ENCODE measurements at regions not wholly inside any gene's neighbourhood (a gene's known extent, or its start where the extent isn't known, plus 50 kb on each side); places are given as distances from the start of the nearest gene placed in this dataset.
A peak's percentile ranks its signal among the peaks of the same experiment; 100 is the strongest.
"Not testable (repeated sequence)": the region's sequence is repeated elsewhere in the genome, so short reads cannot be mapped to it uniquely, and the experiment has no call there.

GRCh38 chr21:32940079-32941014, 85.4 kb upstream of the OLIG2 start:
- peak; percentile 67 for DNase-seq (ENCODE audit: low spot score)

- DNase-seq (ENCODE audit: low spot score), result no peak
Measured at GRCh38 chr21:32941263-32941662, 84.5 kb upstream of the OLIG2 start.

GRCh38 chr21:32946654-32947053, 79.1 kb upstream of the OLIG2 start:
- DNase-seq (ENCODE audit: low spot score), result no peak

- DNase-seq (ENCODE audit: low spot score), result no peak
Measured at GRCh38 chr21:32947736-32948135, 78.0 kb upstream of the OLIG2 start.

- DNase-seq (ENCODE audit: low spot score), result no peak
Measured at GRCh38 chr21:32949701-32950100, 76.0 kb upstream of the OLIG2 start.

GRCh38 chr21:32951041-32951440, 74.7 kb upstream of the OLIG2 start:
- no peak for DNase-seq (ENCODE audit: low spot score)

- no peak for DNase-seq (ENCODE audit: low spot score)
Measured at GRCh38 chr21:32954353-32954752, 71.4 kb upstream of the OLIG2 start.

GRCh38 chr21:32955311-32956060, 70.2 kb upstream of the OLIG2 start:
- no peak for DNase-seq (ENCODE audit: low spot score)

GRCh38 chr21:32956061-32956656, 69.6 kb upstream of the OLIG2 start:
- no peak for DNase-seq (ENCODE audit: low spot score)

GRCh38 chr21:32957545-32957944, 68.2 kb upstream of the OLIG2 start:
- no peak for DNase-seq (ENCODE audit: low spot score)

GRCh38 chr21:32958288-32959002, 67.3 kb upstream of the OLIG2 start:
- DNase-seq (ENCODE audit: low spot score), result peak; percentile 39

- no peak for DNase-seq (ENCODE audit: low spot score)
Measured at GRCh38 chr21:32962268-32962667, 63.5 kb upstream of the OLIG2 start.

GRCh38 chr21:32965129-32965680, 60.5 kb upstream of the OLIG2 start:
- no peak for DNase-seq (ENCODE audit: low spot score)

- DNase-seq (ENCODE audit: low spot score), result no peak
Measured at GRCh38 chr21:32966120-32966519, 59.6 kb upstream of the OLIG2 start.

GRCh38 chr21:32968103-32968502, 57.6 kb upstream of the OLIG2 start:
- DNase-seq (ENCODE audit: low spot score), result not testable (repeated sequence)

GRCh38 chr21:32974653-32975052, 51.1 kb upstream of the OLIG2 start:
- DNase-seq (ENCODE audit: low spot score), result no peak

- no peak for DNase-seq (ENCODE audit: low spot score)
Measured at GRCh38 chr21:32975811-32976431, 49.8 kb upstream of the OLIG2 start.

Data from kidney tubule cell (primary cell).